ENCODE measurements at regions not wholly inside any gene's neighbourhood (a gene's known extent, or its start where the extent isn't known, plus 50 kb on each side); places are given as distances from the start of the nearest gene placed in this dataset.

GRCh38 chr3:30141178-30141581 lies 465.2 kb upstream of the TGFBR2 start:
- Histone ChIP-seq H3K9me3 (peaks cover 0 to 7% of the 10 kb centered on the region in 2 donors), H3K27me3 (no peaks in the 10 kb centered on the region), H3K4me3 (no peak overlapping the region), H3K36me3 (no peaks in the 10 kb centered on the region), H3K4me1 (no peaks in the 10 kb centered on the region), H3K27ac (no peak overlapping the region)
- no peak for TF ChIP-seq CTCF (IDR thresholded peaks at IDR 0.05)
- DNase-seq (ENCODE audit: low spot score) = no peak

- Histone ChIP-seq H3K36me3 (no peaks in the 10 kb centered on the region), H3K27ac (no peak overlapping the region)
Measured at GRCh38 chr3:30141927-30142326, 464.5 kb upstream of the TGFBR2 start.

DNA sequence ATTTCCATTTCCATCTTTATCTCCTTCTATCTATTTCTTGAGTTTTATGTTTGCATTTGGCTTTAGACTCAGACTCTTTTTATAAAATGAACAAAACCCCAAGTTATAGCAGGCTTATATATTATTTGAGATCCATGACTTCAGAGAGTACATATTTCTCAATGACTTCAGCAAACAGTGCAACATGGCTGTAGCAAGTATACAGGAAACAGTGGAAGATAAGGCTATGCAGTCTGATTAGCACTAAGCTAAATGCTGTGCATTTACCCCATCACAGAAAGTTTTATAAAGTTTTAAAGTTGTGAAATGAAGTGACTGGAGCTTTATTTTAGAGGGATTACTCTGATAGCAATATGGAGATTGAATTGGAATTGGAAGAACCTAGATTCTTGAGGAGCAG lies 463.5 kb upstream of the TGFBR2 start:
- no peak for TF ChIP-seq CTCF (IDR thresholded peaks at IDR 0.05)
- no peaks in the 10 kb centered on the region for H3K36me3 ChIP-seq
- H3K27ac ChIP-seq = no peak overlapping the region
- H3K9me3 ChIP-seq = no peaks in the 10 kb centered on the region
- H3K4me3 ChIP-seq = no peak overlapping the region
- no peaks in the 10 kb centered on the region for H3K4me1 ChIP-seq
- no peak for DNase-seq (ENCODE audit: low spot score)
- no peaks in the 10 kb centered on the region for H3K27me3 ChIP-seq

More at GRCh38 chr3:30141927-30142326, 464.5 kb upstream of the TGFBR2 start:
- TF ChIP-seq CTCF (IDR thresholded peaks at IDR 0.05) = no peak
- Histone ChIP-seq H3K4me3 (no peak overlapping the region), H3K27me3 (no peaks in the 10 kb centered on the region), H3K9me3 (peaks cover 0 to 4% of the 10 kb centered on the region in 2 donors), H3K4me1 (no peaks in the 10 kb centered on the region)
- no peak for DNase-seq (ENCODE audit: low spot score)

GRCh38 chr3:30145281-30145680 lies 461.1 kb upstream of the TGFBR2 start:
- Histone ChIP-seq H3K4me1 (no peaks in the 10 kb centered on the region), H3K9me3 (no peaks in the 10 kb centered on the region), H3K27ac (no peak overlapping the region), H3K4me3 (no peak overlapping the region), H3K27me3 (no peaks in the 10 kb centered on the region), H3K36me3 (no peaks in the 10 kb centered on the region)
- no peak for DNase-seq (ENCODE audit: low spot score)
- no peak for TF ChIP-seq CTCF (IDR thresholded peaks at IDR 0.05)

- H3K27ac ChIP-seq = no peak overlapping the region
- no peaks in the 10 kb centered on the region for H3K36me3 ChIP-seq
- no peaks in the 10 kb centered on the region for H3K4me1 ChIP-seq
- H3K9me3 ChIP-seq = no peaks in the 10 kb centered on the region
- TF ChIP-seq CTCF (IDR thresholded peaks at IDR 0.05) = no peak
- DNase-seq (ENCODE audit: low spot score) = no peak
- no peaks in the 10 kb centered on the region for H3K27me3 ChIP-seq
- no peak overlapping the region for H3K4me3 ChIP-seq
Measured at GRCh38 chr3:30146978-30147377, 459.4 kb upstream of the TGFBR2 start.

GRCh38 chr3:30154853-30155252 lies 451.5 kb upstream of the TGFBR2 start:
- H3K36me3 ChIP-seq = no peaks in the 10 kb centered on the region
- no peak overlapping the region for H3K4me3 ChIP-seq
- H3K9me3 ChIP-seq = no peaks in the 10 kb centered on the region
- no peak for DNase-seq (ENCODE audit: low spot score)
- H3K4me1 ChIP-seq = peaks cover 0 to 13% of the 10 kb centered on the region in 2 donors
- no peak for TF ChIP-seq CTCF (IDR thresholded peaks at IDR 0.05)
- H3K27me3 ChIP-seq = no peaks in the 10 kb centered on the region
- H3K27ac ChIP-seq = no peak overlapping the region
